HG02588 (cell line): ENCODE measurements at regions not wholly inside any gene's neighbourhood (a gene's known extent, or its start where the extent isn't known, plus 50 kb on each side); places are given as distances from the start of the nearest gene placed in this dataset.

Experiments
- ATAC-seq: cut with Tn5 transposase; IDR thresholded peaks from one replicate; pipeline ENCODE4 v1.9.1; 2021; ENCODE audit warnings: mild to moderate bottlenecking, moderate library complexity; ENCODE audit not compliant: unreplicated experiment

DNA sequence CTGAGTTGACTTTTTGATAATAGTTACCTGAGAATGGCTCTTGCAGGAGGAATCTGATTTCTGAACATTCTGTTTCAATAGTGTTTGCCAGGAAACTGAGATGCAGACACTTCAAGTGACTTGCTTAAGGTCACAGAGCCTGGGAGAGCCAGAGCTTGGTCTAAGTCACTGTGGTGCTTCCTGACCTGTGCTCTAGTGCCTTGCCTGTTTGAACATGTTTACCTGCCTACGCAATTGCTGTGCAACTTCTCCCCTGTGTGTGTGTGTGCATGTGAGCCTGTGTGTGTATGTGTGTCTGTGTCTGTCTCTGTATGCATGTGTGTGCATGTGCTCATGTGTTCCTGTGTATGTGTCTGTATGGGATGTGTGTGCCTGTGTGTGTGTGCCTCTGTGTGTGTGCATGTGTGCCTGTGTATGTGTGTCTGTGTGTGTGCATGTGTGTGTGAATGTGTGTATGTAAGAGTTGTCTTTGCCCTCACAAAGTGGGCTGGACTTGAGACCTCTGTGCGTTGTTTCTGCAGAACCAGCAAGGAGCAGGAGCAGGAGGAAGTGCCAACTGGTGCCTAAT, 185.8 kb downstream of the GADD45G start:
- no peak for ATAC-seq

GRCh38 chr9:89791754-89792153, 186.9 kb downstream of the GADD45G start:
- ATAC-seq: no peak

- no peak for ATAC-seq
Observed at GRCh38 chr9:89792189-89793123, 187.6 kb downstream of the GADD45G start.

DNA sequence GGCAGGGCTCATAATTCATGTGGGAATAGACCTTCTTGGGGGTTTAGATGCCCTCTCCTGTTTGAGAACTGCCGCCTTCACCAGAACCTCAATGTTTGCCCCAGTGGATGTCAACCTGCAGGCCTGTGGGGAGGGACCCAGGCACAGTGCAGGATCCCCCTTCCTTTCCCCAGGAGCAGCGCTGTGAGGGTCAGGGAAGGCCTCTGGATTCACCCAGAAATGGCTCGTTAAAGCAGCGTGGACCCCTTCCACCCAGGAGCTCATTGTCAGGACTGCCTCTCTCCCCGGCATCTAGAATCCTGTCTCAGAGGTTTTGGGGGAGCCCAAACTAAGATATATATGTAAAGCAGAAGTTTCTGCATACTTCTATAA, 188.3 kb downstream of the GADD45G start:
- no peak for ATAC-seq

- no peak for ATAC-seq
Observed at GRCh38 chr9:89793551-89793950, 188.7 kb downstream of the GADD45G start.

DNA sequence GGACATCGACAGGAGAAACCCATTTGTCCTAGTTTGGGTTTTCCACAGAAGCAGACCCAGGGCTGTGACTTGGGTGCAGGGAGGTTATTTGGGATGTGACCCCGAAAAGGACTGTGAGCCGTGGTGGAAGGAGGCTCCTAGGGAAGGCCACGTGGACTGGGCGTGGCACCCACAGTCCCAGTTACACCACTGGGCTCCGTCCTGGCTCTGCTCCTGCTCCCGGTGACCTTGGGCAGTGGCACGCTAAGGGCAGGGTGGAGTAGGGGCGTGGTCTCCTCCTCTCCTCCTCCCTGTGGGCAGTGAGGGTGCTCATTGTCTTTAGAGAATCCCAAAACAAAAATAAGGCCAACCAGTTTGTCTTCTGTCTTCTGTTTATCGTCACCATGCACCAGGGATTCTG, 190.1 kb downstream of the GADD45G start:
- ATAC-seq: no peak

DNA sequence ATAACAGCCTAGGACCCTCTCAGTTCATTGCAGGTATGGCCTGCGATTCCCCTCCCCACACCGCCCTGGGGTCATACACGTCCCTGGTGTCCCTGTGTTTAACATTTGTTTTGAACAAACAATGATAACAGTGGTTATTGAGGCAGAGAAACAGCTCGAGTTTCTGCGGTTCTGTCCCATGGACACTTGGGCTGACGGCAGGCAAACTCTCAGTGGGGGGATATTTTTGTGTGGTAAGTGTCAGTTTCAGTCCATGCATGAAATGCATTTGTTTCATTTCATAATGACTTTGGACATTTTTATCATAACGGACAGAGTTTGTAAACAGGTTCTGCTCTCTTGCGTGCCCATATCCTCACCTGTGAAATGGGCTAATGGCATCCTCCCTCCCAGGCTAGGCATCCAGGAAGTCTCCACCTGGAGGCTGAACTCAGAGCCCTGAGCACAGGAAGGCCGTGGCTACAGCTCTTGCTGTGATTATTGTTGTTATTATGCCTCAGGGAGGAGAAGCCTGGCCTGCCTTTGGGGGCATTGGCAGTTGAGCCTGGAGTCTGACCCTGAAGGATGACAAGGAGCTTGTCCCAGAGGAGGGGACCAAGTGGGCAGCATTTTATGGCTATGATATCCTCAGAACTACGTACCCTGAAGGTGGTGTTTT, 190.9 kb downstream of the GADD45G start:
- no peak for ATAC-seq

GRCh38 chr9:89796606-89797005, 191.8 kb downstream of the GADD45G start:
- ATAC-seq: no peak

- ATAC-seq: no peak
Observed at GRCh38 chr9:89797255-89797654, 192.4 kb downstream of the GADD45G start.

DNA sequence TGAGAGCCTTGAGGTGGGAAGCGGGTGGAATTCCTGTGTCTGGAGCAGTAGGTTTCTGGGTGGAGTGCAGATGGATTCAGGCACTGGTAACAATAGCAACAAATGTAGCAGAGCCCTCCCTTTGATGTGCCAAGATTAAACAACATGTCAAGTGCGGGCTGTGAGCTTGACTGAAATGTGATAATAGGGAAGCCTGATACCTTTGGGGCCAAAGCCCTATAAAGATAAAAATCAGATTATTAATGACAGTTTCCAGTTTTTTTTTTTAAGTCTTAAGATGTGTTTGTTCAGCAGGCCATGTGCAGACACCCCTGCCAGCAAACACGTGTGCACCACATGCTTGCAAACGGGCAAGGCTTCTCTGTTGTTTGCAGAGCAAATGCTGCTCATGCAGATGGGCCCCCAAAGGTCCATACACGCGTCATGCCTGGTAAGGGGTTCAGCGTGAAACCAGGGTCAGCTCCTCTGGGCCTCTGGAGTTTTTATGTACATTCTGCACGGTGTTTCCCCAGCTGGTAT, 193.2 kb downstream of the GADD45G start:
- no peak for ATAC-seq

- no peak for ATAC-seq
Observed at GRCh38 chr9:89798547-89799120, 193.8 kb downstream of the GADD45G start.

- no peak for ATAC-seq
Observed at GRCh38 chr9:89799221-89799620, 194.4 kb downstream of the GADD45G start.

DNA sequence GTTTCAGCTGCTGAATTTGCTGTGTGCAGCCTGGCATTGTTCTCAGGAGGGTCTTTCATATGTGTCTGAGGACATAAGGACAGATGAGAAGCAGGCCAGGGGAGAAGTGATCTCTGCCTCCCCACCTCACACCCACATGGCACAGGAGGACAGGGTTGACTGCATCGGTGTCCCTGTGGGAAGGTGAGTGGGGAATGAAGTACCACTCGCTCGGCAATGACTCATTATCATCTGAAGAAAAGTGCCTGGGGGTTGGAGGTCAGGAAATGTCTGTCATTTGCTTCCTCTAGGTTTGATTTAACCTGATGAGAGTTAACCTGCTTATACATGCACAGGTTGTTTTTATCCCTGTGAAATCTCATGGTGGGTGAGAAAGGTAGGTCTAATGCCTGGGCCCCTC, 195.0 kb downstream of the GADD45G start:
- ATAC-seq: no peak

- no peak for ATAC-seq
Observed at GRCh38 chr9:89801341-89801740, 196.5 kb downstream of the GADD45G start.

- ATAC-seq: no peak
Observed at GRCh38 chr9:89801742-89802670, 197.2 kb downstream of the GADD45G start.

GRCh38 chr9:89802781-89803355, 198.1 kb downstream of the GADD45G start:
- no peak for ATAC-seq

GRCh38 chr9:89803403-89803802, 198.6 kb downstream of the GADD45G start:
- no peak for ATAC-seq

DNA sequence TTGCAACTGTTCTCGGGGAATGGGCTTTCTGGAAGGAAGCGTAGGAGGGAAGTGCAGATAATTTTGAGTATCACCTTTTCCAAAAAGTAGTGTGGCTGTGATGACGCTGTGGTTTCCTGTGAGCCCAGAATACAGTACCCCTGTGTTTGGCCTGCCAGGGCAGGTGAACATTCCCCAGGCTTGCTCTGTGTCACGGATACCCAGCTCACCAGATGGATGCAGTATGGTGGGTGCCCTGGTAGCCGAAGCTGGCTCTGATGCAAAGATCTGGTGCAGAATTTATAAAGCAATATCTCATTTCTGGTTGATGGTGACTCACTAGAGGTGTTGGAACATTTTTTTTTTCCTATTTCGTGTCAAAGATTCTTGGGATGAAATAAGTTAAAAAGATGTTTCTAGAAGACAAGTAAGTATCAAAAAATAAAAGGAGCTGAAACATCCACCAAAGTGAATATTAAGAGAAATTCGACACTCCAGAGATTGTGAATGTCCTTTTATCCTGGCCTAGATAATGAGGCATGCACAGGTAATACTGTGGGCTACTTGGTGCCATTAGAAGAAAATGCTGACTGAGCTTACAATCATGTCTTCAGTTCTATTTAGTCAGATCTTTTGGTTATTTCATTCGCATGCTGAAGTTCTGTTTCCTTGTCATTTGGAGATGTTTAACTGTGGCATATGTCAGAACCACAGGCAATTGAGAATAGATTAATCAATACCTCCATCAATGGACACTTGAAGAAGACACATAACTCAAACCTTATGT, 200.1 kb downstream of the GADD45G start:
- ATAC-seq: no peak
